PC-9 (cell line): ENCODE measurements at regions not wholly inside any gene's neighbourhood (a gene's known extent, or its start where the extent isn't known, plus 50 kb on each side); places are given as distances from the start of the nearest gene placed in this dataset.

Experiments
- CTCF ChIP-seq: fragments of 200-600 bp; sonication (generic); conservative IDR thresholded peaks from 2 replicates; pipeline ENCODE4 v1.6.1; 2017; ENCODE audit warnings: mixed run types, antibody characterized with exemption, mild to moderate bottlenecking, moderate library complexity
- EZH2 ChIP-seq: fragments of 200-600 bp; sonication (generic); IDR thresholded peaks from 2 replicates; pipeline ENCODE4 v1.8.0; 2017; ENCODE audit warnings: antibody characterized with exemption, low read depth

GRCh38 chr5:68398146-68398812 lies 182.7 kb downstream of the PIK3R1 start:
- no peak for TF ChIP-seq CTCF
- no peak for TF ChIP-seq EZH2
